ENCODE measurements at regions not wholly inside any gene's neighbourhood (a gene's known extent, or its start where the extent isn't known, plus 50 kb on each side); places are given as distances from the start of the nearest gene placed in this dataset.

DNA sequence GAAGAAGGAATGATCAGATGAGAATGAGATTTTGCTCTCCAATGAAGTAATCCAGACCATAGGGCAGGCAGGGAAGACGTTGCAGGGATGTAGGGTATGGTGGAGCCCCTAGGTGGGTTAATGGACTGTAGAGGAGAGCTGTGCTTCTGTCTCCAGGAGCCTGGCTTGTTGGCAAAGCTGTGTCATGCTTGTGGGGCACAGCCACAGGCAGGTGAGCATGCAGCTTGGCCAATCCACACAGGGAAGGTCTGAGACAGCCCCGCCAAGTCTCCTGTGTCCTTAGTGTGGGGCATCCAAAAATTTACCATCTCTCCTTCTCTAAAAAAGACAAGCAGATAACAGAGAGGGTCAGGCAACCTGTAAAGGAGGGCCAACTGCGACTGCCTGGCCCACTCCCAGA lies 71.4 kb upstream of the FLT1 start:
- ATAC-seq, result no peak
- no peak for TF ChIP-seq ZNF565 (CRISPR knock-in tag; conservative IDR thresholded peaks at IDR 0.05; ENCODE audit: low read depth)
- TF ChIP-seq, protein P1, sequence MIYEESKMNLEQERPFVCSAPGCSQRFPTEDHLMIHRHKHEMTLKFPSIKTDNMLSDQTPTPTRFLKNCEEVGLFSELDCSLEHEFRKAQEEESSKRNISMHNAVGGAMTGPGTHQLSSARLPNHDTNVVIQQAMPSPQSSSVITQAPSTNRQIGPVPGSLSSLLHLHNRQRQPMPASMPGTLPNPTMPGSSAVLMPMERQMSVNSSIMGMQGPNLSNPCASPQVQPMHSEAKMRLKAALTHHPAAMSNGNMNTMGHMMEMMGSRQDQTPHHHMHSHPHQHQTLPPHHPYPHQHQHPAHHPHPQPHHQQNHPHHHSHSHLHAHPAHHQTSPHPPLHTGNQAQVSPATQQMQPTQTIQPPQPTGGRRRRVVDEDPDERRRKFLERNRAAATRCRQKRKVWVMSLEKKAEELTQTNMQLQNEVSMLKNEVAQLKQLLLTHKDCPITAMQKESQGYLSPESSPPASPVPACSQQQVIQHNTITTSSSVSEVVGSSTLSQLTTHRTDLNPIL (CRISPR knock-in tag; IDR thresholded peaks at IDR 0.05; ENCODE audit: low read depth), result no peak
- no peak for TF ChIP-seq ARNTL (CRISPR knock-in tag; IDR thresholded peaks at IDR 0.05; ENCODE audit: borderline replicate concordance, low read depth)
- TF ChIP-seq, protein P2, sequence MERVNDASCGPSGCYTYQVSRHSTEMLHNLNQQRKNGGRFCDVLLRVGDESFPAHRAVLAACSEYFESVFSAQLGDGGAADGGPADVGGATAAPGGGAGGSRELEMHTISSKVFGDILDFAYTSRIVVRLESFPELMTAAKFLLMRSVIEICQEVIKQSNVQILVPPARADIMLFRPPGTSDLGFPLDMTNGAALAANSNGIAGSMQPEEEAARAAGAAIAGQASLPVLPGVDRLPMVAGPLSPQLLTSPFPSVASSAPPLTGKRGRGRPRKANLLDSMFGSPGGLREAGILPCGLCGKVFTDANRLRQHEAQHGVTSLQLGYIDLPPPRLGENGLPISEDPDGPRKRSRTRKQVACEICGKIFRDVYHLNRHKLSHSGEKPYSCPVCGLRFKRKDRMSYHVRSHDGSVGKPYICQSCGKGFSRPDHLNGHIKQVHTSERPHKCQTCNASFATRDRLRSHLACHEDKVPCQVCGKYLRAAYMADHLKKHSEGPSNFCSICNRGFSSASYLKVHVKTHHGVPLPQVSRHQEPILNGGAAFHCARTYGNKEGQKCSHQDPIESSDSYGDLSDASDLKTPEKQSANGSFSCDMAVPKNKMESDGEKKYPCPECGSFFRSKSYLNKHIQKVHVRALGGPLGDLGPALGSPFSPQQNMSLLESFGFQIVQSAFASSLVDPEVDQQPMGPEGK (CRISPR knock-in tag; IDR thresholded peaks at IDR 0.05; ENCODE audit: borderline replicate concordance), result no peak
- no peak for TF ChIP-seq RARB (CRISPR knock-in tag; IDR thresholded peaks at IDR 0.05)
- no peak for TF ChIP-seq SNAI2 (CRISPR knock-in tag; IDR thresholded peaks at IDR 0.05)
- no peak for TF ChIP-seq ZFP30 (CRISPR knock-in tag; IDR thresholded peaks at IDR 0.05)
- TF ChIP-seq TOX (CRISPR knock-in tag; IDR thresholded peaks at IDR 0.05; ENCODE audit: borderline replicate concordance), result no peak
- TF ChIP-seq, protein P3, sequence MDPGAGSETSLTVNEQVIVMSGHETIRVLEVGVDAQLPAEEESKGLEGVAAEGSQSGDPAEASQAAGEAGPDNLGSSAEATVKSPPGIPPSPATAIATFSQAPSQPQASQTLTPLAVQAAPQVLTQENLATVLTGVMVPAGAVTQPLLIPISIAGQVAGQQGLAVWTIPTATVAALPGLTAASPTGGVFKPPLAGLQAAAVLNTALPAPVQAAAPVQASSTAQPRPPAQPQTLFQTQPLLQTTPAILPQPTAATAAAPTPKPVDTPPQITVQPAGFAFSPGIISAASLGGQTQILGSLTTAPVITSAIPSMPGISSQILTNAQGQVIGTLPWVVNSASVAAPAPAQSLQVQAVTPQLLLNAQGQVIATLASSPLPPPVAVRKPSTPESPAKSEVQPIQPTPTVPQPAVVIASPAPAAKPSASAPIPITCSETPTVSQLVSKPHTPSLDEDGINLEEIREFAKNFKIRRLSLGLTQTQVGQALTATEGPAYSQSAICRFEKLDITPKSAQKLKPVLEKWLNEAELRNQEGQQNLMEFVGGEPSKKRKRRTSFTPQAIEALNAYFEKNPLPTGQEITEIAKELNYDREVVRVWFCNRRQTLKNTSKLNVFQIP (CRISPR knock-in tag; IDR thresholded peaks at IDR 0.05; ENCODE audit: borderline replicate concordance, low read depth), result no peak
- no peak for TF ChIP-seq ZNF70 (CRISPR knock-in tag; IDR thresholded peaks at IDR 0.05)
- TF ChIP-seq, protein P4, sequence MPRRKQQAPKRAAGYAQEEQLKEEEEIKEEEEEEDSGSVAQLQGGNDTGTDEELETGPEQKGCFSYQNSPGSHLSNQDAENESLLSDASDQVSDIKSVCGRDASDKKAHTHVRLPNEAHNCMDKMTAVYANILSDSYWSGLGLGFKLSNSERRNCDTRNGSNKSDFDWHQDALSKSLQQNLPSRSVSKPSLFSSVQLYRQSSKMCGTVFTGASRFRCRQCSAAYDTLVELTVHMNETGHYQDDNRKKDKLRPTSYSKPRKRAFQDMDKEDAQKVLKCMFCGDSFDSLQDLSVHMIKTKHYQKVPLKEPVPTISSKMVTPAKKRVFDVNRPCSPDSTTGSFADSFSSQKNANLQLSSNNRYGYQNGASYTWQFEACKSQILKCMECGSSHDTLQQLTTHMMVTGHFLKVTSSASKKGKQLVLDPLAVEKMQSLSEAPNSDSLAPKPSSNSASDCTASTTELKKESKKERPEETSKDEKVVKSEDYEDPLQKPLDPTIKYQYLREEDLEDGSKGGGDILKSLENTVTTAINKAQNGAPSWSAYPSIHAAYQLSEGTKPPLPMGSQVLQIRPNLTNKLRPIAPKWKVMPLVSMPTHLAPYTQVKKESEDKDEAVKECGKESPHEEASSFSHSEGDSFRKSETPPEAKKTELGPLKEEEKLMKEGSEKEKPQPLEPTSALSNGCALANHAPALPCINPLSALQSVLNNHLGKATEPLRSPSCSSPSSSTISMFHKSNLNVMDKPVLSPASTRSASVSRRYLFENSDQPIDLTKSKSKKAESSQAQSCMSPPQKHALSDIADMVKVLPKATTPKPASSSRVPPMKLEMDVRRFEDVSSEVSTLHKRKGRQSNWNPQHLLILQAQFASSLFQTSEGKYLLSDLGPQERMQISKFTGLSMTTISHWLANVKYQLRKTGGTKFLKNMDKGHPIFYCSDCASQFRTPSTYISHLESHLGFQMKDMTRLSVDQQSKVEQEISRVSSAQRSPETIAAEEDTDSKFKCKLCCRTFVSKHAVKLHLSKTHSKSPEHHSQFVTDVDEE (CRISPR knock-in tag; IDR thresholded peaks at IDR 0.05), result no peak
- no peak for TF ChIP-seq ZC3H10 (CRISPR knock-in tag; IDR thresholded peaks at IDR 0.05)
- no peak for TF ChIP-seq CSDC2 (CRISPR knock-in tag; IDR thresholded peaks at IDR 0.05)
- no peak for TF ChIP-seq ESRRG (CRISPR knock-in tag; IDR thresholded peaks at IDR 0.05)
- no peak for TF ChIP-seq TCF4 (CRISPR knock-in tag; IDR thresholded peaks at IDR 0.05; ENCODE audit: borderline replicate concordance)
- no peak for TF ChIP-seq OSR1 (CRISPR knock-in tag; IDR thresholded peaks at IDR 0.05)

DNA sequence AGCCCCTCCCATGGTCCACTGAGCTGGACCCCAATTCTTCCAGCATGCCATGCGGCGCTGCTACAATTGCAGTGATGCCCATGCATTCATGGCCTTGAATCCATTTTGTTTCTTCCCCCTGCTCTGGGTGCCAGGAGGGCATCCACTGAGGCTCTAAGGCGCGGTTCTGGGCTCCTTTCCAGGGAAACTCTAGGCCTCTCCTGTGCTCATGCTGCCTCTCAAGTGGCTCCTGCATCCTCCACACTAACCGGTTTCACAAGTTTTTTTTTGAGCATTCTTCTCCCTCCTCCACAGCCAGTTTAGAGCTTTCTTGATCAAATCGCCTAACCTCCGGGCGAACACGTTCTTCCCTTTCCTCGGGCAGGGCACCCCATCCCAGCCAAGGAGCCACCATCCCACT lies 69.1 kb upstream of the FLT1 start:
- no peak for ATAC-seq
- TF ChIP-seq ESRRG (CRISPR knock-in tag; IDR thresholded peaks at IDR 0.05) (no peak), ZNF565 (CRISPR knock-in tag; conservative IDR thresholded peaks at IDR 0.05; ENCODE audit: low read depth) (no peak), TOX (CRISPR knock-in tag; IDR thresholded peaks at IDR 0.05; ENCODE audit: borderline replicate concordance) (no peak), ZFP30 (CRISPR knock-in tag; IDR thresholded peaks at IDR 0.05) (no peak), GLIS3 (CRISPR knock-in tag; IDR thresholded peaks at IDR 0.05) (no peak), ZFP3 (CRISPR knock-in tag; IDR thresholded peaks at IDR 0.05) (no peak)
- TF ChIP-seq, protein P1 (CRISPR knock-in tag; IDR thresholded peaks at IDR 0.05; ENCODE audit: low read depth), result no peak

DNA sequence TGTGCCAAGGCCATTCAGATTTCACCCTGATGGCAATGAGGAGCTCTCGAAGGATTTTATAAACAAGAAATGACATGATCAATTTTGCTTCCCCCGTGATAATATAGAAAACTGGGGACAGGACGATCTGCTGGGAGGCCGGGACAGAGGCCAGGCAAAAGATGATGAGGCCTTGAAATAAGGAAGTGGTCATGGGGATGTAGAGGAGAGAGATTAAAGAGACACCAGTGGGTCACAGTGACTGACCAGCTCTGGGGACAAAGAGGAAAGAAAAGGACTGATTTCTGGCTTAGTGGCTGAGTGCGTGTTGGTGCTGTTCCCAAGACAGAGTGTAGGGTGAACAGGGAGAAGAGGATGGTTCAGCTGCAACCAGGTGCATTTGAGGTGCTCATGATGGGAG lies 68.7 kb upstream of the FLT1 start:
- no peak for ATAC-seq
- TF ChIP-seq TOX (CRISPR knock-in tag; IDR thresholded peaks at IDR 0.05; ENCODE audit: borderline replicate concordance) (no peak), ISL1 (CRISPR knock-in tag; IDR thresholded peaks at IDR 0.05) (no peak), ZNF565 (CRISPR knock-in tag; conservative IDR thresholded peaks at IDR 0.05; ENCODE audit: low read depth) (no peak), OSR1 (CRISPR knock-in tag; IDR thresholded peaks at IDR 0.05) (no peak), ZNF8 (CRISPR knock-in tag; IDR thresholded peaks at IDR 0.05) (no peak), ZFP3 (CRISPR knock-in tag; IDR thresholded peaks at IDR 0.05) (no peak), SNAI2 (CRISPR knock-in tag; IDR thresholded peaks at IDR 0.05) (no peak)
- TF ChIP-seq, protein P3 (CRISPR knock-in tag; IDR thresholded peaks at IDR 0.05; ENCODE audit: borderline replicate concordance, low read depth), result no peak
- TF ChIP-seq, protein P1 (CRISPR knock-in tag; IDR thresholded peaks at IDR 0.05; ENCODE audit: low read depth), result no peak

All from SK-N-SH treated with all-trans-retinoic acid at 6 μM for 48 hours (cell line).